ENCODE measurements at regions not wholly inside any gene's neighbourhood (a gene's known extent, or its start where the extent isn't known, plus 50 kb on each side); places are given as distances from the start of the nearest gene placed in this dataset.

- intact Hi-C loops (cut with micrococcal nuclease; ENCODE audit: unreplicated experiment), result no loop called here
These were observed 1227.4 kb downstream of the PCDH17 start for GRCh38 chr13:58858870-58859371.

More at GRCh38 chr13:58858870-58859371, 1227.4 kb downstream of the PCDH17 start:
- POLR2A ChIA-PET, result no interaction called here
- WGBS (ENCODE audit: insufficient coverage, insufficient replicate concordance, low lambda C conversion rate, missing lambda C conversion rate), result 86% methylated on average over 32 of the region's 37 CpGs
- H3K4me2 ChIP-seq (ENCODE audit: control insufficient read depth, insufficient read depth), result no peak overlapping the region
- RAD21 ChIA-PET (ENCODE audit: unreplicated experiment), result no interaction called here
- no peaks in the 10 kb centered on the region for H3K4me1 ChIP-seq (ENCODE audit: control insufficient read depth, insufficient read depth, low read length)
- no TSS peak for BruUV-seq (replicated peaks)
- no peak for ATAC-seq
- in situ Hi-C loops (cut with MboI), result no loop called here
- no peak overlapping the region for H3K4me3 ChIP-seq
- no peaks in the 10 kb centered on the region for H3K27me3 ChIP-seq (replicated peaks in 1 of 2; ENCODE audit: control insufficient read depth in 2 of 2, insufficient read depth in 2 of 2, low read length in 1 of 2)
- no peak for TF ChIP-seq POLR2AphosphoS2 (IDR thresholded peaks at IDR 0.05; ENCODE audit: low read depth, low read length)
- TF ChIP-seq E2F8 (IDR thresholded peaks at IDR 0.05; ENCODE audit: low read depth, partially characterized antibody), result no peak
- TF ChIP-seq MTA2 (IDR thresholded peaks at IDR 0.05; ENCODE audit: low read depth), result no peak
- no peak for TF ChIP-seq ATF2 (IDR thresholded peaks at IDR 0.05; ENCODE audit: low read length)
- no peak for TF ChIP-seq BCLAF1 (IDR thresholded peaks at IDR 0.05)
- TF ChIP-seq NFXL1 (IDR thresholded peaks at IDR 0.05; ENCODE audit: borderline replicate concordance), result no peak
- TF ChIP-seq PML (IDR thresholded peaks at IDR 0.05; ENCODE audit: low read length), result no peak
- TF ChIP-seq MYC (IDR thresholded peaks at IDR 0.05; ENCODE audit: insufficient read depth, insufficient read length, insufficient replicate concordance, low read length, severe bottlenecking), result no peak
- no peak for TF ChIP-seq IRF5 (IDR thresholded peaks at IDR 0.05; ENCODE audit: borderline replicate concordance)
- TF ChIP-seq ZNF24 (IDR thresholded peaks at IDR 0.05), result no peak
- no peak for TF ChIP-seq KLF5 (IDR thresholded peaks at IDR 0.05; ENCODE audit: partially characterized antibody)
- H4K20me1 ChIP-seq (ENCODE audit: control insufficient read depth, insufficient read depth), result no peaks in the 10 kb centered on the region
- no peak for DNase-seq (ENCODE audit: low read depth, low spot score)
- SMC1A ChIA-PET (ENCODE audit: uncharacterized antibody, unreplicated experiment), result no interaction called here
- H3K9me3 ChIP-seq (replicated peaks; ENCODE audit: control insufficient read depth, insufficient read depth, low read length), result no peaks in the 10 kb centered on the region; the same call in 2 of the 3 replicates
- CTCF ChIA-PET, result no interaction called here
- no peak overlapping the region for H2AFZ ChIP-seq (ENCODE audit: control insufficient read depth, low read depth, low read length)
- H3K79me2 ChIP-seq (ENCODE audit: control insufficient read depth, insufficient read depth, low read length), result no peaks in the 10 kb centered on the region
- H3K27ac ChIP-seq (ENCODE audit: control insufficient read depth, insufficient read depth), result no peak overlapping the region
- no peak for FAIRE-seq
- no peak overlapping the region for H3K9ac ChIP-seq (ENCODE audit: control insufficient read depth, insufficient read depth, low read length)
- no peaks in the 10 kb centered on the region for H3K36me3 ChIP-seq (ENCODE audit: control insufficient read depth in 2 of 2, insufficient read depth in 2 of 2, low read length in 1 of 2)
